HG02623 (cell line): ENCODE measurements at regions not wholly inside any gene's neighbourhood (a gene's known extent, or its start where the extent isn't known, plus 50 kb on each side); places are given as distances from the start of the nearest gene placed in this dataset.

Source experiments
- ATAC-seq: cut with Tn5 transposase; IDR thresholded peaks from one replicate; pipeline ENCODE4 v1.9.1; 2021; ENCODE audit warnings: moderate library complexity; ENCODE audit not compliant: unreplicated experiment

- no peak for ATAC-seq
These were observed 263.3 kb downstream of the PTEN start for GRCh38 chr10:88126699-88127098.

GRCh38 chr10:88127269-88127668 lies 263.8 kb downstream of the PTEN start:
- ATAC-seq: no peak

- ATAC-seq: no peak
These were observed 264.3 kb downstream of the PTEN start for GRCh38 chr10:88127766-88128165.

GRCh38 chr10:88129013-88129412 lies 265.6 kb downstream of the PTEN start:
- ATAC-seq: no peak

GRCh38 chr10:88130912-88131311 lies 267.5 kb downstream of the PTEN start:
- ATAC-seq: no peak

GRCh38 chr10:88131511-88132139 lies 268.2 kb downstream of the PTEN start:
- ATAC-seq: no peak

GRCh38 chr10:88136712-88137111 lies 273.3 kb downstream of the PTEN start:
- no peak for ATAC-seq

- peak; percentile 88 for ATAC-seq
These were observed 275.0 kb downstream of the PTEN start for GRCh38 chr10:88138319-88138848.

- no peak for ATAC-seq
These were observed 283.8 kb downstream of the PTEN start for GRCh38 chr10:88147000-88147798.

- no peak for ATAC-seq
These were observed 286.5 kb downstream of the PTEN start for GRCh38 chr10:88149906-88150305.

- ATAC-seq: no peak
These were observed 286.9 kb downstream of the PTEN start for GRCh38 chr10:88150339-88150738.

GRCh38 chr10:88152728-88153133 lies 289.3 kb downstream of the PTEN start:
- peak; percentile 60 for ATAC-seq

- no peak for ATAC-seq
These were observed 291.3 kb downstream of the PTEN start for GRCh38 chr10:88154596-88155250.

GRCh38 chr10:88156341-88156740 lies 292.9 kb downstream of the PTEN start:
- ATAC-seq: no peak

- no peak for ATAC-seq
These were observed 294.6 kb downstream of the PTEN start for GRCh38 chr10:88157981-88158465.

- ATAC-seq: no peak
These were observed 295.2 kb downstream of the PTEN start for GRCh38 chr10:88158526-88159122.

GRCh38 chr10:88159127-88159829 lies 295.9 kb downstream of the PTEN start:
- no peak for ATAC-seq

GRCh38 chr10:88161070-88161469 lies 297.6 kb downstream of the PTEN start:
- ATAC-seq: no peak

GRCh38 chr10:88161756-88162155 lies 298.3 kb downstream of the PTEN start:
- no peak for ATAC-seq

GRCh38 chr10:88162852-88163251 lies 299.4 kb downstream of the PTEN start:
- ATAC-seq: no peak

- no peak for ATAC-seq
These were observed 300.1 kb downstream of the PTEN start for GRCh38 chr10:88163572-88163971.
